Forelimb muscle (tissue), 1 donor: ENCODE measurements at regions not wholly inside any gene's neighbourhood (a gene's known extent, or its start where the extent isn't known, plus 50 kb on each side); places are given as distances from the start of the nearest gene placed in this dataset.
"Not testable (repeated sequence)": the region's sequence is repeated elsewhere in the genome, so short reads cannot be mapped to it uniquely, and the experiment has no call there.

ENCODE experiments used
- DNase-seq: peaks from one replicate; pipeline ENCODE4 v3.0.0-alpha.2; 2013; ENCODE audit warnings: low read depth

GRCh38 chr10:4303045-4303444 is 518.0 kb upstream of the KLF6 start:
- no peak for DNase-seq

GRCh38 chr10:4301291-4302045 is 516.5 kb upstream of the KLF6 start:
- DNase-seq = no peak

- DNase-seq = no peak
Measured at GRCh38 chr10:4296161-4296560, 511.2 kb upstream of the KLF6 start.

GRCh38 chr10:4294996-4295792 is 510.2 kb upstream of the KLF6 start:
- DNase-seq = no peak

- DNase-seq = no peak
Measured at GRCh38 chr10:4294271-4294670, 509.3 kb upstream of the KLF6 start.

- no peak for DNase-seq
Measured at GRCh38 chr10:4291990-4292389, 507.0 kb upstream of the KLF6 start.

- DNase-seq = no peak
Measured at GRCh38 chr10:4285121-4285520, 500.1 kb upstream of the KLF6 start.

GRCh38 chr10:4283846-4284610 is 499.0 kb upstream of the KLF6 start:
- DNase-seq = no peak

GRCh38 chr10:4282496-4282895 is 497.5 kb upstream of the KLF6 start:
- DNase-seq = no peak

- no peak for DNase-seq
Measured at GRCh38 chr10:4281190-4281825, 496.3 kb upstream of the KLF6 start.

- no peak for DNase-seq
Measured at GRCh38 chr10:4280461-4281189, 495.6 kb upstream of the KLF6 start.

- no peak for DNase-seq
Measured at GRCh38 chr10:4279655-4280054, 494.6 kb upstream of the KLF6 start.

- no peak for DNase-seq
Measured at GRCh38 chr10:4278186-4278585, 493.2 kb upstream of the KLF6 start.

GRCh38 chr10:4276151-4276550 is 491.1 kb upstream of the KLF6 start:
- no peak for DNase-seq

GRCh38 chr10:4274671-4275070 is 489.7 kb upstream of the KLF6 start:
- not testable (repeated sequence) for DNase-seq

GRCh38 chr10:4271193-4271592 is 486.2 kb upstream of the KLF6 start:
- DNase-seq = no peak

GRCh38 chr10:4270116-4270515 is 485.1 kb upstream of the KLF6 start:
- no peak for DNase-seq

GRCh38 chr10:4268490-4268889 is 483.5 kb upstream of the KLF6 start:
- DNase-seq = not testable (repeated sequence)

GRCh38 chr10:4267086-4267773 is 482.2 kb upstream of the KLF6 start:
- DNase-seq = no peak

- no peak for DNase-seq
Measured at GRCh38 chr10:4266416-4267085, 481.5 kb upstream of the KLF6 start.
